HG03060 (cell line): ENCODE measurements at regions not wholly inside any gene's neighbourhood (a gene's known extent, or its start where the extent isn't known, plus 50 kb on each side); places are given as distances from the start of the nearest gene placed in this dataset.

Source experiments
- ATAC-seq: cut with Tn5 transposase; IDR thresholded peaks from one replicate; pipeline ENCODE4 v1.9.1; 2021; ENCODE audit warnings: low read depth, moderate number of reproducible peaks; ENCODE audit not compliant: unreplicated experiment

DNA sequence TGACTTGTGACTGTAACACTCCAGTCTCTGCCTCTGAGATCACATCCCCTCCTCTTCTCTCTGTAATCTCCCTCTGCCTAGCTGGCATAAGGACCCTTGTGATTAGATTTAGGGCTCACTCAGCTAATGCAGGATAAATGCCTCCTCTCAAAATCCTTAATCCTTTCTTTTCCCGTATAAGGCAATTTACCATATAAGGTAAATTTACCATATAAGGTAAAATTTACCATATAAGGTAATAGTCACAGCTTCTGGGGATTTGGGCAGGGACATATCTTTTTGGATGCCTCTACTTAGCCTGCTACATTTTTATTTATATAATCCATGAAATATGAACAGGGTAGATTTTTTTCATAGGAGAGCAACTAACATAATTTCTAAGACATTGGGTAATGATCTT lies 318.0 kb upstream of the PUM3 start:
- no peak for ATAC-seq

DNA sequence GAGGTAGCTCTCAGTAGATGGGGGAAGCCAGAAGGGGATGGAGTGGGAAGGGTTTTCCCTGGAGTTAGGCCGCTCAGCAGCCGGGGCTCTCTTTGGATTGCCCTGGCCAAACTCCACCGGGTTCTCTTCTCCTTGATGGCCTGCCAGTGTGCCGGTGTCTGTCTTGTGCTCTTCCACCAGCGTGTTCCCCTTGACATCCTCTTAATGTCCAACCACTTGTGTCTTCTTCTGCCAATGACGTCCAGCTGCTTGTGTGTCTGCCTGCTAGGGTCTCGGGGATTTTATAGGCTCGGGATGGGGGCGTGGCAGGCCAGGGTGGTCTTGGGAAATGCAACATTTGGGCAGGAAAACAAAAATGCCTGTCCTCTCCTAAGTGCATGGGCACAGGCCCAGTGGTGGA lies 313.1 kb upstream of the PUM3 start:
- ATAC-seq = no peak

DNA sequence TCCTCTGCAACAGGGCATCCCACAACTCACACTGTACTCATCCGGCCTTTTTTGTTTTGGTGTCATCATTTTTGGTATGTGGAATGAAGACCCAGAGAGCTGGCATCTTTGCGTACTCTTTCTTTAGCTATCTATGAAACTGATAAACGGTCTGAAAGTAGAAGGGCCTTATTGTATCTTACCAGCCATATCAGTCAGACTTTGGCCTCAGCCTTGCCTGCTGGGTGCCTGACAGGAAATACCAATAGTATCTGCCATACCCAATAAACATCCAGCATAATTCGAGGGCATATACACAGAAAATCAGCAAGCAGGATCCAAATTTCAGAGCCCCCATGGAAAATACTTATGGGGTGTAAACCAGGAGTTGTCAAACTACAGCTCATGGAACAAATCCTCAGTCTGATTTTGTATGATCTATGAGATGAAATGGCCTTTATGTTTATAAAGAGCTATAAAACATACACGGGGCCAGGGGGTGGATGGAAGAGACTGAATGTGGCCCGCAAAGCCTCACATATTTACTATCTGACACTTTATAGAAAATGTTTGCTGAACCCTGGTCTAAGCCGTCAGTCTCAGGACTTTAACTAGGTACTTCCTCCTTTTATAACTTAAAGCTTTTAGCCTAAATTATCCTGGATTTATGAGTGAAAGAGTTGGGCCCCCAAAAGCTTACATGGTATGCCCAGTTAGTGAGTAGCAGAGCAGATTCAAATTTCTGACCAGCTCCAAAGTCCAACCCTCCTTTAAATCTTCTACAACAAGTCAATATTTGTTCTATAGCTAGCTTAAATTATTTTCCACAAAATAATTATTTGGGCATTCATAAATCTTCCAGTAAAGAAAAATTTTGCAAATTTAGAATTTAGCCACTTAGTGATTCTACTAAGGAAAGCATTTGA lies 308.0 kb upstream of the PUM3 start:
- ATAC-seq = no peak

DNA sequence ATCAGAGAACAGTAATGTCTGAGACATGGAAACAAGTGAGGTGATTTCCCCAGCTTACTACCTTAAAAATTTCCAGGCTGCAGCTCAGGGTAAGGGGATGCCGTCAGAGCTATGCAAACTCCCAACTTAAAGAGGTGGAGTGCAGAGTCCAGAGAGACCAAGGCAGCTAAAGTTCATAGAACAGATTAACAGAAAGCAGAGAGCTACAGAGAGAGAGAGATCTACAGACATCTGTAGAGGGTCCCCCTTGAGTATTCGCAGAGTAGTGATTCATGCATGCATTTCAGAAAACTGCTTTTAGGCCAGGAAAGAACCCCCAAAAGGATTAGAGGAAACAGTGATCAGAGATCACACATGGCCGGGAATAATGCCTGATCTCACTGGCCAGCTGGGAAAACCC lies 306.2 kb upstream of the PUM3 start:
- ATAC-seq = no peak

DNA sequence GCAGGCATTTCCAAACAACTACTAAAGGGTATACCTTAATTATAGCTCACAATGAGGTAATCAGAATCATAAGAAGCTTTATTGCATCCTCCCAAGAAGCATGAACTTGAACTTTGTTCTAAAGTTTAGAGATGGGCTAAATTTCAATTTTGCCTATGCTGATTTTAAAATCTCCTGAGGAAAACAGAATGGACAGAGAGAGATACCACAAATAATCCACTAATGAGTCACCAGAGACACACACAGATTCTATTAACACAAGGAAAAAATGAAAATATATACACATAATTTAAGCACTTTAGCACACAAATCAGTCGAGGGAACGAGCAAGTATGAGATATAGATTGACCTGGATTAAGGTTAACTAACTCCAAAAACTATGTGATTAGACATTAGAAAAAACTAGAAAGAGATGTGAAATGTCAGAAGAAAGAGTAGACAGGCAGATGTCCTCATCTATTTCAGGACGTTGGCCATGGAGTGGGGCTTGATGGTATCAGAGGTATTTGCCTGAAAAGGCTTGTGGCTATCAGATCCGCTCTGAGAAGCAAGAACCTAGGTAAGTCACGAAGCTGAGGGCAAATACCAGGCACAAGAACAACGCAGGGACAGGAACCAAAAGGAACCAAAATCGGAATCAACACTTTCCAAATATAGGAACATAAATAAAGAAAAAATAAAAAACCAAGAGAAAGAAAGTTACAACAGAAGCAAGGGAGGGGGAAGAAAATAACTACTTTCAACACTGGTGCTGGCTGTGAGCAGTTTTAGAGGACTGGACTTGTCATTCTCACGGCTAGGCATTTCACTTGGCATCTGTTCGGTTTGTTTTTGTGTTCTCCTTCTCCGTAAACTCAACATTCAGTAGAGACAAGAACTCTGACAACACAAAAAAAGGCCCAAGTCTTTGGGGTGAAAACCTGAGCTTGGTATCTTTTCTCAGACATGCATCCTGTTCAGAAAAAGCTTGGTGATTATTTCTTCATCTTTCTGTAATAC lies 294.6 kb upstream of the PUM3 start:
- no peak for ATAC-seq

DNA sequence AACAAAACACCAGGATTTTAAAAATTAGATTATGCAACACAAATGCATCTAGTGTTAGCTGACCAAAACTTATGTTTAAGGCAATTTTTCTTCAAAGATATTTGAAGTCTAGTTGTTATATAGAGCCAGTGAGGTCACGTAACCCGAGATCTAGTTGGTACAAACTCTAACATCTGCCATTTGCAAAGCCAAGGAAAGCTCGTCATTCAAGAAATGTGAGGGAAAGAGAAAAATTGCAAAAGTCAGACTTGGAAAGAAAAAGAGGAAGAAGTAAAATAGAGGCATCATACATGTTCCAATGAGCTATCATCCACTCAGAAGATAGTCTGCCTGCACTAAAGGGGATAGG lies 293.4 kb upstream of the PUM3 start:
- no peak for ATAC-seq

DNA sequence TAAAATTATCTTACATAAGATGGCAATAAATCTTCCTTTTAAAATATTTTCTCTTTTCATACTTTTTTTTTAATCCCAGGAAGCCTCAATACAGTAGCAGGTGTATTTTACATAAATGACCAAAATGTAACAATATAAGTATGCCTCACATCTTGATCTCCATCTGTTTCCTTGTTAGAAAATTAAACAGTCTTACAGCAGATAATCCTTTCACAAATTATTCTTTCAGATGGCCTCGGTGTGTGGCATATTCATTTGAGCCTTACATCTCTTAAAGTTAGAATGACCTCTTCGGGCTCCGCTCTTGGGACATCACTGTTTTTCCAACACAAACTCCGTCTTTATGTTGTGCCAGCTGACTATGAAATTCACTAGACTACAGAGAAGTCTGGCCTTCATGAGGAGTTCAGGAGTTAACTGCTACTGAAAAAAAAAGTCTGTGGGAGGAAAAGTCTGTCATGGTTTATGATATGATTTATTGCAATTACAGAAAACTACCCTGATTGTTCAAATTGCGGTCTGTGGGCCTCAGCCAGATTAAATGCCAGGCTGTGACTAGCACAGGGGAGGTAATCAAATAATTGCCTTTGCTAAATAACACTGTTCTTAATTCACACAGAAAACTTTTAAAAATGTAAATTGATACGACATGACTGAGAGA lies 292.9 kb upstream of the PUM3 start:
- no peak for ATAC-seq

DNA sequence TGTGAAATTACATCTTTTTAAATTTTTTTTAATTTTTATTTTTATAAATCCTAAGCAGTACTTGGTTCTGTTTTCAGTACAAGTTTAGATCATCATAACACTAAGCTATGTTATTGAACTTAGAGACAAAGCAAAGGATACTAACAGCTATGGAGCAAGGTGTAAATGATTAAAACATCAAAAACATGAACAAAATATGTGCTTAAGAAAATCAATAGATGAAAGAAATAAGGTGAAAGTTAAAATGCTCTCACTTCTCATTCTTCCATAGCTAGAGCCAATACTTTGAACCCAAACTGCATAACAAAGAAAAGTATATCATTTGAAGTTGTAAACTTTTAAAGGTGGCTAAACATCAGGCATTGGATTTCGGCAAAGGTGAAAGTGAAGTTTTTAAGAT lies 292.3 kb upstream of the PUM3 start:
- ATAC-seq = no peak

DNA sequence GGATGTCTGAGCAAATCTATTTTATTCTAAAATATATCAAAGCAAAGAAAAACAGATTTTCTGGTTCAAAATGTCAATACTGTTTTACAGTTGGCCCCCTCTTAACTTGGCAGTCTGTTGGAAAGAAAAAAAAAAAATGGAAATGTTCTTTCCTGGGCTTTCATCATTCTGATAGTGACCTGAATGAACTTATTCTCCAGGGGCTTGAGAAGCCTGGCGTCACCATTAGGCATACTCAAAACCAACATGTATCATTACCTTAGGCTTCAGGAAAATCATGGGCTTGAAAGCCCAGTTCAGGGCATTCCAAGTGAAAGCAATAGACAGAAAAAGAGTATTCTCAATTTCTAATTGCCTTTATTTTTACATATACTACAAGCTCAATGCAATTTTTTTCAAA lies 283.7 kb upstream of the PUM3 start:
- no peak for ATAC-seq

DNA sequence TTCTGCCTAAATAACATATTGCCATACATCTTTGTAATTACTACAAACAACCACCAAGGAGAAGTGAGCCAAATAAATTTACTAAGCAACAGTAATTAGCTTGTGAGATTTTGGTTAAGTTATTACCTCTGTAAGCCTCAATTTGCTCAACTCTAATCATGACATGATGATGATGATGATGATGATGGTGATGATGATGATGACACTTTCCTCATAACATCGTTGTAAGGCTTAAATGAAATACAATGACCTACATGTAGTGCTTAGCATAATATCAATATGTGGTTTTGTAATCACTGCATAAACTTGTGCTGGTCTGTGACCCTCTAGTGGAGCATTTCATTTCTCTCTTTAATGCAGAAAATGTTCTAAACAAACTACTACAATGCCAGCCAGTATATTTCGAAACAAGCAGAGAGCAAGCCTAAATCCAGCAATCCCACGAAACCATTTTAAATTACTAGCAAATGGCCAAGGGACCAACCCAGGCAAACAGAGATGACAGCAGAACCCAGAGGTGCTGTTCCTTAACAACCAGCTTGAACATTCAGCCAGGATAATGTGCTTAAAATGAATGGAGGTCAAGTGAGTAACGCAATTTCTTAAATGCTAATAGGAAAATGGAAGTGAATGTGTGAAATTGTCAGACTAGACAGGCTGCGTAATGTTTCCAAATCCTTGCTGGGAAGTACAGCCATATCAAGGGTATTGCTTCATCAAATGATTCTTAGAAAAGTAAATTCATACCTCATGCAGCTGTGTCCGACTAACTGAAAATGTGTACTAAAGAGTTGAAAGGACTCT lies 281.9 kb upstream of the PUM3 start:
- ATAC-seq = no peak

DNA sequence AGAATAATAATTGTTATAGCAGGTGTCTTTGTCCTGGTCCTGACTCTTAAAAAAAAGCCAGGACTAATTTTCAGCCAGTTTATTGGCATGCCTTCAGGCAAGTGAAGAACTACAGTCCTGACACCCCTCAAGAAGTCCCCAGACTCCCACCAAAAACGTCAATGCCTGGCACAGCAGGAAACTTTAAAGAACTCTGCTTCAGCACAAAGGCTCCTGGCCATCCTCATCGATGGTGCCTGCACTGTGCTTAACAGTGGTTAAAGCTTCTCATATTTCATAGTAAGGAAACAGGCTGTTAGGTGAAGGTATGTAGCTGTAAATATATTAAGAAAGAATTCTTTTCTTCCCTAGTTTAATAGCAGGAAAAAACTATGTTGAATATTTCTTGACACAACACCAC lies 280.1 kb upstream of the PUM3 start:
- no peak for ATAC-seq

DNA sequence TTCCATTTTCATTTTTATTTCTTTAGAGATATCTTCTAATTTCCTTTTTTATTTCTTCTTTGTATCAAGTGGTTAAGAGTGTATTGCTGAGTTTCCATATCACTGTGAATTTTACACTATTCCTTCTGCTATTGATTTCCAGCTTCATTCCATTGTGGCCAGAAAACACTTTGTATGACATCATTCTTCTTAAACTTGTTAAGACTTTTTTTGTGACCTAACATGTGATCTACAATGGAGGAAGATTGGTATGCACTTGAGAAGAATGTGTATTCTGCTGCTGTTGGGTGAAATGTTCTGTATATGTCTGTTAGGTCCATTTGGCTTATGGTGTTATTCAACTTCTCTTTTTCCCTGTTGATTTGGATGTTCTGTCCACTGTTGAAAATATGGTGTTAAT lies 274.2 kb upstream of the PUM3 start:
- ATAC-seq = no peak

DNA sequence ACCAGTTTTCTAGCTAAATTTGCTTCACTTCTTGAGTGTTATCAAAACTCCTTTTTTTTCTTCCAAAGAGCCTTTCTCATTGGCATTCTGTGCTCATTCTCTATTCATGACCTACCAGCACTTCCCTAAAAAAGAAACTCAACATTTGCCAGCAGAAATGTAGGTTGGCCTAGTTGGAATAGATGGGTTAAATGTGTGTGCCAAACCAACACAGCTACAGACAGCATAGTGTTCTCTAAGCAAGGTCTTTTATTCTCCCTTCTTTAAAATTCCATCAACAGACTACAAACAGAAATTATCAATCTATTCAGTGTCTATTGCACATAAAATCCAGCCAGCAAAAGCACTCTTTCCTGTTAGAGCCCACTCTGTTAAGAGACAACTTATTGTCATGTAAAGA lies 255.8 kb upstream of the PUM3 start:
- ATAC-seq = no peak

DNA sequence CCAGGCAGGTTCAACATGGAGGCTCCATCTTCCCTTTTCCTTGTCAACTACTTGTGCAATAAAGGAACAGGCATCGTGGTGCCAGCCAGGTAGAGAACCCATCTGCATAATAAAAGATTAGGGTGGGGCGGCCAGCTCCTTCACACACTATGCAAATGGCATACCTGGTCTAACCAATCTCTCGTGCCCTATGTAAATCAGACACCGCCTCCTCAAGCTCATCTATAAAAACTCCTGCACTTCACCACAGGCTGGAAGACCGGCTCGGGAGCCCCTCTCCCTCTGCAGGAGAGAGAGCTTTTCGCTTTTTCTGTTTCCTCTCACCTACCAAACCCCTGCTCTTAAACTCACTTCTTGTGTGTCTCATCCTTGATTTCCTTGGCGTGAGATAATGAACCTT lies 244.3 kb upstream of the PUM3 start:
- no peak for ATAC-seq

DNA sequence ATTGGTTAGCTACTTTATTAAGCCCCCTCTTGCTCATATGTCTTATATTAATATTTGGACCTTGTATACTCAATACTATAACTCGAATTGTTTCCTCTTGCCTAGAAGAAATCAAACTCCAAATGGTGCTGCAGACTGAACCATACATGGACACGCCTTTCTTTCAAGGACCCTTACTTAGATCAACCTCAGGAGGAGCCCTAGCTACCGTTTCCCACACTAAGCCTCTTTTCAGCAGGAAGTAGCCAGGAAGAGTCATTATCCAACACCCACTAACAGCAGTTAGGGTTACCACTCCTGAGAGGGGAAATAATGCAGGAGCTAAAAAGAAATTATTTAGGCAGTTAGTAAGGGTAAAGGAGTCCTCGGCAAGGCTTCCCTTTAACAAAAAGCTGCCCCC lies 243.8 kb upstream of the PUM3 start:
- ATAC-seq = no peak

DNA sequence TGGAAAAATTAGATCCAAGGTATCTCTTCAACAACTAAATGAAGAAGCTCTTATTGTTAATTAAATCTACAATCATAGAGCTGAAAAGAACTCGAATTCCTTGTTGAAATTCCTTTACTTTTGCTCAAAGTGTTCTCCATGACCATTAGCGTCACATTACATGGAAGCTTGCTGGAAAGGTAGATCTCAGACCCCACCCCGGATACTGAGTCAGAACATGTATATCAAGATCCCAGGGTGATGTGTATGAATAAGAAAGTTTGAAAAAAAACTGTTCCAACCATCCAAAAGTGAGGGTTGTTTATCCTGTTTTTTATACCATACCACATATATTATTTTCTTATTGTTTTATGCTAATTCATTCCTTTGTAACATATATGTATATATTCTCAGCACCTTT lies 237.1 kb upstream of the PUM3 start:
- ATAC-seq = no peak

DNA sequence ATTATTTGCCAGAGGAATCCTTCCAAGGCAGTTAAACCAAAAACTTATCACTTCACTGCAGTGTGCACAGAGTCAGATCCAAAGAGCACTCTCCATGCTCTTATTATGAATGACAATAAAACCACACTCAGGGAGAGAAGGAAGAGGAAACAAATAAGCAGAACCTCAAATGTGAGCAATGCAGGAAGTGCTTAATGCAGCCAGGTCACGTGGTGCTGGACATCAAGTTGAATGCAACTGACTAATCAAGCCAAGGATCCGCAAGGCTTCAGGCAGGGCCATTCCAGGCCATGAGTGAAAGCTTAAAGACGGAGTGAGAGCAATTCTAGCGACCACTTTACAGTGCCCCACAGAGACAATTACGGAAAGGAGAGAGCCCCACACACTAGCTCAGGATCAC lies 230.4 kb upstream of the PUM3 start:
- ATAC-seq = no peak

DNA sequence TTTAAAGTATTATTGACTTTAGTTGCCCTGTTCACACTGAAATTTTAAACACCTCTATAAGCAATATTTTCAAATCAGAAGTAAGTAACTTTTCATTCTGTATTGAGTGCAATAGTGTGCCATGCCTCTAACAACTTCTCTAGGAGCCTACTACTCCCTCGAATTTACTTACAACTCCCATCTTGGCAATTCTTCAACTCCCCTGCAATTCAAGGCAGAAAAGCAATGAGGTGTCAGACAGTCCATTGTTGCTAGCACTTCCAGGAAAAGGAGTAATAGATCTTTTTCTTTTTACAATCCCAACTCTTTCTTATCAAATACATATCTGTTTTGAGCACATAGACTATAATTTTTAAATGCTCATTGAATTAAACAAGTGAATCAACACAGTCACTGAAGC lies 222.7 kb upstream of the PUM3 start:
- no peak for ATAC-seq

DNA sequence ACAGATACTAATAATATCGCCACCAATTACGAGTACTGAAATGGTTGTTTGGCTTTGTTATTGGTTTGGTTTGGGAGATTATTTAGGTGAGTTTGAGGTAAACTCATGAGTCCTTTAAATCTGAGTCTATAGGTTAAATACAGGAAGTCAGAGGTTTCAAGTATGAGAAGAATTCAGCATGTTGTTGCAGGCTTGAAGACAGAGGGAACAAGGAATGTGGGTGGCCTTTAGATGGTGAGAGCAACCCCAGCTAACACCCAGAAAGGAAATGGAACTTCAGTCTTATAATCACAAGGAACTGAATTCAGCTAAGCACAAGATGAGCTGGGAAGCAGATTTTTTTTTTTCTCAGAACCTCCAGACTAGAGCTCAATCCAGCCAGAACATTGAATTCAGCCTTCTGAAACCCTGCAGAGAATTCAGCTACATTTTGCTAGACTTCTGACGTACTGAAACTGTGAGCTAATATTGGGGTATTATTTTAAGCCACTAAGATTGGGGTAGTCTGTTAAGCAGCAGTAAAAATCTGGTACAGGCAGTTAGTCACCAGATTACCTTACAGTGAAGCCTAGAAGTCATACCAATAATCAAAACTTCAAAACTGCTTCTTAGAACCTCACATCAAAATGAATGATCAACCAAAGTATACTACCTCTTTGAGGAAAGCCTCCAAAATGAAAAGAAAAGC lies 216.0 kb upstream of the PUM3 start:
- ATAC-seq = no peak

DNA sequence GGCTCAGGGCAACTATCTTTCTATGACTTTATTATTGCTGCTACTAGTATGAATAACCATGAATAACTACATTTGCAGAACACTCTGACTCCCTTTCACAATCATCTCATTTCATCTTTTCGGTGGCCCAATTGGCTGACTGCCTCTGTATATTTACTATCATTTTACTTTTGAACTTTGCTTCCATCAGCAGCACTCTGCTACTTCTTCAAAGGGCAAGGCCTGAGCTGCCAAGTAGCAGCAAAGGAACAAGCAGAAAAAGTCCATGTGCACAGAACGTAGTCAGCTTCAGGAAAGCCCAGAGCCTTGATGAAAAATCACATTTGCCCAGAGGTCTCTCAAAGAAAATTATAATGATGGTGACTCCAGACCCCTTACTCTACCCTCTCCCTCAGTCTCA lies 214.5 kb upstream of the PUM3 start:
- no peak for ATAC-seq
